KOPT-K1 (cell line): ENCODE measurements at regions not wholly inside any gene's neighbourhood (a gene's known extent, or its start where the extent isn't known, plus 50 kb on each side); places are given as distances from the start of the nearest gene placed in this dataset.

Experiments
- H3K27ac ChIP-seq: fragments of 200-600 bp; sonication (generic); 2 replicates; pipeline ENCODE4 v1.5.1; 2016; ENCODE audit warnings: antibody characterized with exemption, mild to moderate bottlenecking, low read depth, low read length; ENCODE audit not compliant: poor library complexity, severe bottlenecking
- H3K36me3 ChIP-seq: fragments of 200-600 bp; sonication (generic); 2 replicates; pipeline ENCODE4 v1.5.1; 2017; ENCODE audit warnings: antibody characterized with exemption, mild to moderate bottlenecking, low read length, moderate library complexity; ENCODE audit not compliant: insufficient read depth
- H3K9me3 ChIP-seq: fragments of 200-600 bp; sonication (generic); 2 replicates; pipeline ENCODE4 v1.5.1; 2017; ENCODE audit warnings: antibody characterized with exemption, low read length, mild to moderate bottlenecking; ENCODE audit not compliant: insufficient read depth, poor library complexity, severe bottlenecking

DNA sequence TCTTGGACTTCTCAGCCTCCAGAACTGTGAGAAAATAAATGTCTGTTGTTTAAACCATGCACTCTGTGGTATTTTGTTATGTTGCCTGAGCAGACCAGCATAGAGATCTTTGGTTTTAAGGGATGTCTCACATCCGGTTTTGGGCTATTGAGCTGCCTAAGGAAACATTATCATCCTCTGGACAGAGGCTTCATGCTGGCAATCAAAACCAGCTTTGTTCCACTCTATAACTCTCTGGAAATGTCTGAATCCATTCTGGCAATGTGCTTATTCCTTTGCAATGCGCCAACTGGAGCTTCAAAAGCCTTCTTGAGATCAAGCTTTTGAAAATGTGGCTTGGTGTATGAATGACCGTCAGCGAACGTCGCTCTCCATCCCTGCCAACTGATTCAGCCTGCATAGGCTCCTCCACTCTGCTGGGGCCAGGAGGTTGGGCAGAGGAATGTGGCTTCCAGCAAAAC is 183.6 kb upstream of the MGAT5 start:
- Histone ChIP-seq H3K9me3 (peaks cover 1% of the 10 kb centered on the region), H3K27ac (no peak overlapping the region), H3K36me3 (no peaks in the 10 kb centered on the region)

GRCh38 chr2:134072341-134072740 is 181.5 kb upstream of the MGAT5 start:
- Histone ChIP-seq H3K27ac (no peak overlapping the region), H3K9me3 (peaks cover 20% of the 10 kb centered on the region), H3K36me3 (no peaks in the 10 kb centered on the region)

GRCh38 chr2:134073023-134073422 is 180.8 kb upstream of the MGAT5 start:
- H3K36me3 ChIP-seq: no peaks in the 10 kb centered on the region
- H3K9me3 ChIP-seq: peaks cover 20% of the 10 kb centered on the region
- H3K27ac ChIP-seq: no peak overlapping the region

- Histone ChIP-seq H3K36me3 (no peaks in the 10 kb centered on the region), H3K27ac (no peak overlapping the region), H3K9me3 (peaks cover 20% of the 10 kb centered on the region)
Measured at GRCh38 chr2:134074619-134075018, 179.3 kb upstream of the MGAT5 start.

GRCh38 chr2:134075204-134075603 is 178.7 kb upstream of the MGAT5 start:
- peaks cover 20% of the 10 kb centered on the region for H3K9me3 ChIP-seq
- no peak overlapping the region for H3K27ac ChIP-seq
- no peaks in the 10 kb centered on the region for H3K36me3 ChIP-seq

DNA sequence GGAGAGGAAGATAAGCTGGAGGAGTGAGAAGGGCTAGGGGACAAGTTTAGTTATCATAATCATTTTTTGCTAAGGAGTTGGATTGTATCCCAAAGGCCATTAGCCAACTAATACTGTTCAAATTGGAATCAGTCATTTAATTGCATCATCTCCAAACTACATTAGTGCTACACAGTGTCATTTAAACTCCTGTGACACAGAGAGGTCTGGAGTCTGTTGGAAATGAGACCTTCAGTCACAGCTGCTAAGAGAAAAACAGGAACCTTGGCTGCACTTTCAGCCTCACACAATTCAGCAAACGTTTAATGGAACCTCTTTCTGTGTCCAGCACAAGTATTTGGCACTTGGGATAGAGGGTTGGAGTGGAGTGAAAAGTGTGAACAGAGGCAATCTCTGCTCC is 175.5 kb upstream of the MGAT5 start:
- peaks cover 20% of the 10 kb centered on the region for H3K9me3 ChIP-seq
- H3K36me3 ChIP-seq: no peaks in the 10 kb centered on the region
- no peak overlapping the region for H3K27ac ChIP-seq

- Histone ChIP-seq H3K27ac (no peak overlapping the region), H3K9me3 (peaks cover 20% of the 10 kb centered on the region), H3K36me3 (no peaks in the 10 kb centered on the region)
Measured at GRCh38 chr2:134079373-134079772, 174.5 kb upstream of the MGAT5 start.

- Histone ChIP-seq H3K9me3 (peaks cover 16% of the 10 kb centered on the region), H3K27ac (no peak overlapping the region)
Measured at GRCh38 chr2:134080386-134081089, 173.3 kb upstream of the MGAT5 start.

GRCh38 chr2:134081238-134081938 is 172.5 kb upstream of the MGAT5 start:
- Histone ChIP-seq H3K9me3 (peaks cover 8% of the 10 kb centered on the region), H3K27ac (no peak overlapping the region), H3K36me3 (no peaks in the 10 kb centered on the region)

More at GRCh38 chr2:134080386-134081089, 173.3 kb upstream of the MGAT5 start:
- H3K36me3 ChIP-seq: no peaks in the 10 kb centered on the region

- Histone ChIP-seq H3K9me3 (no peaks in the 10 kb centered on the region), H3K27ac (no peak overlapping the region), H3K36me3 (no peaks in the 10 kb centered on the region)
Measured at GRCh38 chr2:134083548-134083947, 170.3 kb upstream of the MGAT5 start.

DNA sequence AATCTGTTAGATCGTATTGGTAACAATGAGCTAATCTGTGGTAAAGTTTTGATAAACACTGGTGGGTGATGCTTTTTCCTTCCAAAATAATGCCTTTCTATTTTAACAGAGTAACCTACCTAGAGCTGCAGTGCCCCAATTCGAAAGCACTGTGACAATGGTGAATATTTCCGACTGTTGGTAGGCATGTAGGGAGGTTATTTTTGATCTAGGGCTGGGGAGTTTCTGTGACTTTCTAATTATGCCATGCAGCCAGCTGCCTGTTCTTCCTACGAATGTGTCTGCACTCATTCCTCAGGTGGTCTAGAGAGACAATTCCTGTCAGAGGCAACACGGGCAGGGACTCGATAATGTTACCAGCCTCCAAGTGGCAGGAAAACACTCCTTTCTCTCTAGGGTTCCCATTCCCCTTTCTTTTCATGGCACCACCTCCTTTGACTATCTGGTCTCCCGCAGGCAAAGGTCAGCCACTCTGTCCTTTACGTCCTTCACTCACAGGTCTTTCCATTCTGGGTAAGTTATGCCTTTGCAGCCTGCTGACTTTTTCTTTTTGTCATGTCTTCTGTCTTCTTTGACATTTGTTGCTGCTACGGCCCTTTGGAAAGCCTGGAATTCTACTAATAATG is 167.2 kb upstream of the MGAT5 start:
- Histone ChIP-seq H3K9me3 (no peaks in the 10 kb centered on the region), H3K36me3 (no peaks in the 10 kb centered on the region), H3K27ac (no peak overlapping the region)

GRCh38 chr2:134087371-134087921 is 166.4 kb upstream of the MGAT5 start:
- H3K27ac ChIP-seq: no peak overlapping the region
- no peaks in the 10 kb centered on the region for H3K9me3 ChIP-seq
- no peaks in the 10 kb centered on the region for H3K36me3 ChIP-seq

DNA sequence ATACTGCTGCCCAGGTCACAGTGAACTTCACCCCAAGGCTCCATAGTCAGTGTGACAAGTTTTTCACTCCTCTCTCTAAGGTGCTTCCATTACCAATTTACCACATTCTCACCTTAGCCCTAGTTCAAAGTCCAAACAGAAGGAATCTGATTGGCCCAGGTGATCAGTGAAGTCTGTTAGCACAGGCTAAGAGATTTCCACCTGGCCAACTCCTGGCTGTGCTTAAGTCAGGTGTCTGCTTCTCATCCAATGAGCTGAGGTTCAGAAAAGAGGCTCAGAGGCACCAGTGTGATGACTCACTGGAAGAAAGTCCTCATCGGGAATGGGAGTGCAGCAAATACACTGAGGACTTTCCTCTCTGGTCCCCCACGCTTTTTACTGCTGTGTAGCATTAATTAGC is 164.4 kb upstream of the MGAT5 start:
- Histone ChIP-seq H3K9me3 (no peaks in the 10 kb centered on the region), H3K27ac (no peak overlapping the region), H3K36me3 (no peaks in the 10 kb centered on the region)

- no peaks in the 10 kb centered on the region for H3K9me3 ChIP-seq
- H3K27ac ChIP-seq: no peak overlapping the region
- no peaks in the 10 kb centered on the region for H3K36me3 ChIP-seq
Measured at GRCh38 chr2:134097740-134098139, 156.1 kb upstream of the MGAT5 start.

GRCh38 chr2:134098321-134098720 is 155.6 kb upstream of the MGAT5 start:
- Histone ChIP-seq H3K9me3 (no peaks in the 10 kb centered on the region), H3K36me3 (no peaks in the 10 kb centered on the region), H3K27ac (no peak overlapping the region)
